ENCODE measurements at regions not wholly inside any gene's neighbourhood (a gene's known extent, or its start where the extent isn't known, plus 50 kb on each side); places are given as distances from the start of the nearest gene placed in this dataset.

DNA sequence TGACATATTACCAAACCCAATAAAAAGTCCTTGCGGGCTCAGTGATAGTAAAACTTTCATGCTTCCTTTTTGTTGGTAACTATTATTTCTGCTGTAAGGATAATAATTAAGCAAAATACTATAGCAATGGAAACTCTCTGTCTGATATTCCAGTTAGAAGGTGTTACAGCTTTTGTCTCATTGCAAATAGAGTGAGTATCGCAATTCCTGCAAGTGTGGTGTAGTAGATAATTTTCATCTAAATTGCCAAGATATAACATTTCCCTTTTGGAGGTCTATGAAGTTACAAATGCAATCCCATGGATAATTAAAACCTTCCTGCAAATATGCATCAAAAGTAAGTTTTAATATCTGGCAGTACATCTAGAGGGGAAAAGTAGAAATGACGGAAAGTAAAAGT is 88.7 kb upstream of the CD93 start:
- TF ChIP-seq, protein P1, sequence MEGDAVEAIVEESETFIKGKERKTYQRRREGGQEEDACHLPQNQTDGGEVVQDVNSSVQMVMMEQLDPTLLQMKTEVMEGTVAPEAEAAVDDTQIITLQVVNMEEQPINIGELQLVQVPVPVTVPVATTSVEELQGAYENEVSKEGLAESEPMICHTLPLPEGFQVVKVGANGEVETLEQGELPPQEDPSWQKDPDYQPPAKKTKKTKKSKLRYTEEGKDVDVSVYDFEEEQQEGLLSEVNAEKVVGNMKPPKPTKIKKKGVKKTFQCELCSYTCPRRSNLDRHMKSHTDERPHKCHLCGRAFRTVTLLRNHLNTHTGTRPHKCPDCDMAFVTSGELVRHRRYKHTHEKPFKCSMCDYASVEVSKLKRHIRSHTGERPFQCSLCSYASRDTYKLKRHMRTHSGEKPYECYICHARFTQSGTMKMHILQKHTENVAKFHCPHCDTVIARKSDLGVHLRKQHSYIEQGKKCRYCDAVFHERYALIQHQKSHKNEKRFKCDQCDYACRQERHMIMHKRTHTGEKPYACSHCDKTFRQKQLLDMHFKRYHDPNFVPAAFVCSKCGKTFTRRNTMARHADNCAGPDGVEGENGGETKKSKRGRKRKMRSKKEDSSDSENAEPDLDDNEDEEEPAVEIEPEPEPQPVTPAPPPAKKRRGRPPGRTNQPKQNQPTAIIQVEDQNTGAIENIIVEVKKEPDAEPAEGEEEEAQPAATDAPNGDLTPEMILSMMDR (IDR thresholded peaks at IDR 0.05; ENCODE audit: extremely low read depth in 1 of 2, insufficient read depth in 1 of 2, low read depth in 1 of 2, low read length in 2 of 2) = no peak
- TF ChIP-seq POLR2AphosphoS5 (IDR thresholded peaks at IDR 0.05; ENCODE audit: insufficient read depth, low read depth, low read length) = no peak
- no peak for TF ChIP-seq GATA2 (IDR thresholded peaks at IDR 0.05; ENCODE audit: insufficient read depth, insufficient read length, low read depth, low read length)
- TF ChIP-seq EZH2 (IDR thresholded peaks at IDR 0.05; ENCODE audit: borderline replicate concordance, low read depth, low read length, severe bottlenecking) = no peak
- TF ChIP-seq, protein P2, sequence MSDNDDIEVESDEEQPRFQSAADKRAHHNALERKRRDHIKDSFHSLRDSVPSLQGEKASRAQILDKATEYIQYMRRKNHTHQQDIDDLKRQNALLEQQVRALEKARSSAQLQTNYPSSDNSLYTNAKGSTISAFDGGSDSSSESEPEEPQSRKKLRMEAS (IDR thresholded peaks at IDR 0.05; ENCODE audit: insufficient read depth, insufficient read length) = no peak

All from endothelial cell of umbilical vein (primary cell).